ENCODE measurements at regions not wholly inside any gene's neighbourhood (a gene's known extent, or its start where the extent isn't known, plus 50 kb on each side); places are given as distances from the start of the nearest gene placed in this dataset.

DNA sequence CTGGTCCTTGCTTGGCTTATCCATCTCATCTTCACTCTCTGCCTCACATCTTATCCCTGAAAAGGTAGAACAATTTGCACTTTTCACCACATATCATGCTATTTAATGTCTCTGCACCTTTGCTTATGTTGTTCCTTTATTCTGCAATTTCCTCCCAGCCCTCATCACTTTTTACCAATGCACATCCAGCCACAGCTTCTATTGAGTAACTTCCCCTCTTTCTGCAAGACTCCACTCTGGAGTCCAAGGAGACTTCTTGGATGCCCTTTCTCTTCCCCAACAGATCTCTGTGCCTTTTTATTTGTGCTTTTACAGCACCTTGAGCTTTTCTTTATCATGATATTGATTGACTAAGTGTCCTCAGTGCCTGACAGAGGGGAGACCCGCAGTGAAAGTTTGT lies 797.1 kb downstream of the VRK1 start:
- Mint-ChIP-seq H3K27me3 (ENCODE audit: unreplicated experiment) (no peaks in the 10 kb centered on the region), H3K4me1 (ENCODE audit: unreplicated experiment) (no peaks in the 10 kb centered on the region), H3K4me3 (ENCODE audit: unreplicated experiment) (no peak overlapping the region), H3K9me3 (ENCODE audit: unreplicated experiment) (no peaks in the 10 kb centered on the region), H3K27ac (ENCODE audit: unreplicated experiment) (no peak overlapping the region), H3K36me3 (ENCODE audit: low read depth, unreplicated experiment) (no peaks in the 10 kb centered on the region)
- no peak for DNase-seq (ENCODE audit: low spot score)
- TF ChIP-seq, protein P1, sequence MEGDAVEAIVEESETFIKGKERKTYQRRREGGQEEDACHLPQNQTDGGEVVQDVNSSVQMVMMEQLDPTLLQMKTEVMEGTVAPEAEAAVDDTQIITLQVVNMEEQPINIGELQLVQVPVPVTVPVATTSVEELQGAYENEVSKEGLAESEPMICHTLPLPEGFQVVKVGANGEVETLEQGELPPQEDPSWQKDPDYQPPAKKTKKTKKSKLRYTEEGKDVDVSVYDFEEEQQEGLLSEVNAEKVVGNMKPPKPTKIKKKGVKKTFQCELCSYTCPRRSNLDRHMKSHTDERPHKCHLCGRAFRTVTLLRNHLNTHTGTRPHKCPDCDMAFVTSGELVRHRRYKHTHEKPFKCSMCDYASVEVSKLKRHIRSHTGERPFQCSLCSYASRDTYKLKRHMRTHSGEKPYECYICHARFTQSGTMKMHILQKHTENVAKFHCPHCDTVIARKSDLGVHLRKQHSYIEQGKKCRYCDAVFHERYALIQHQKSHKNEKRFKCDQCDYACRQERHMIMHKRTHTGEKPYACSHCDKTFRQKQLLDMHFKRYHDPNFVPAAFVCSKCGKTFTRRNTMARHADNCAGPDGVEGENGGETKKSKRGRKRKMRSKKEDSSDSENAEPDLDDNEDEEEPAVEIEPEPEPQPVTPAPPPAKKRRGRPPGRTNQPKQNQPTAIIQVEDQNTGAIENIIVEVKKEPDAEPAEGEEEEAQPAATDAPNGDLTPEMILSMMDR (IDR thresholded peaks at IDR 0.05; ENCODE audit: unreplicated experiment) = no peak

- DNase-seq (ENCODE audit: low spot score) = peak; percentile 26
- no peak overlapping the region for H3K27ac Mint-ChIP-seq (ENCODE audit: unreplicated experiment)
- no peaks in the 10 kb centered on the region for H3K36me3 Mint-ChIP-seq (ENCODE audit: low read depth, unreplicated experiment)
- H3K9me3 Mint-ChIP-seq (ENCODE audit: unreplicated experiment) = no peaks in the 10 kb centered on the region
- peaks cover 2% of the 10 kb centered on the region for H3K27me3 Mint-ChIP-seq (ENCODE audit: unreplicated experiment)
- TF ChIP-seq, protein P1 (IDR thresholded peaks at IDR 0.05; ENCODE audit: unreplicated experiment) = no peak
- H3K4me1 Mint-ChIP-seq (ENCODE audit: unreplicated experiment) = no peaks in the 10 kb centered on the region
- no peak overlapping the region for H3K4me3 Mint-ChIP-seq (ENCODE audit: unreplicated experiment)
Measured at GRCh38 chr14:97602438-97603117, 805.4 kb downstream of the VRK1 start.

DNA sequence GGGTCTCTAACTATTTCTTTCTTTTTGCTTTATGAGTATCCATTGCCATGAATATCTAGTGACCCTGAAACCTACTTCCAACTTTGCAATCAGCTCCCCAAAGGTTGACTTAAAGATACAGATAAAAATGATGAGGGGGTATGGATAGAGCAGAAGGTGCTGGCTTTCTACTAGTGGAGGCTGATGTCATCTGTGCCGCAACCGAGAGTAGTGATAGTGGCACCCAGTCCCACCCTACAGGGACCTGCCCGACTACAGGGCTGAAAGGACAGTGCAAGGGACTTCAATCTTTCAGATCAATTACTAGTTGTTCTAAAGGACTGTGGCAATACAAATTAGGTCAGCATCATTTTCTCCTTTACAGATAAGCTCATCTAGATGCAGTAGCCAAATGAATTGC lies 806.0 kb downstream of the VRK1 start:
- no peaks in the 10 kb centered on the region for H3K9me3 Mint-ChIP-seq (ENCODE audit: unreplicated experiment)
- no peaks in the 10 kb centered on the region for H3K36me3 Mint-ChIP-seq (ENCODE audit: low read depth, unreplicated experiment)
- H3K27ac Mint-ChIP-seq (ENCODE audit: unreplicated experiment) = no peak overlapping the region
- TF ChIP-seq, protein P1 (IDR thresholded peaks at IDR 0.05; ENCODE audit: unreplicated experiment) = no peak
- H3K4me3 Mint-ChIP-seq (ENCODE audit: unreplicated experiment) = no peak overlapping the region
- H3K27me3 Mint-ChIP-seq (ENCODE audit: unreplicated experiment) = peaks cover 2% of the 10 kb centered on the region
- H3K4me1 Mint-ChIP-seq (ENCODE audit: unreplicated experiment) = no peaks in the 10 kb centered on the region
- no peak for DNase-seq (ENCODE audit: low spot score)

- no peak for DNase-seq (ENCODE audit: low spot score)
- H3K4me1 Mint-ChIP-seq (ENCODE audit: unreplicated experiment) = no peaks in the 10 kb centered on the region
- no peaks in the 10 kb centered on the region for H3K9me3 Mint-ChIP-seq (ENCODE audit: unreplicated experiment)
- TF ChIP-seq, protein P1 (IDR thresholded peaks at IDR 0.05; ENCODE audit: unreplicated experiment) = no peak
- H3K36me3 Mint-ChIP-seq (ENCODE audit: low read depth, unreplicated experiment) = no peaks in the 10 kb centered on the region
- no peak overlapping the region for H3K4me3 Mint-ChIP-seq (ENCODE audit: unreplicated experiment)
- H3K27ac Mint-ChIP-seq (ENCODE audit: unreplicated experiment) = no peak overlapping the region
- peaks cover 2% of the 10 kb centered on the region for H3K27me3 Mint-ChIP-seq (ENCODE audit: unreplicated experiment)
Measured at GRCh38 chr14:97604731-97605130, 807.5 kb downstream of the VRK1 start.

DNA sequence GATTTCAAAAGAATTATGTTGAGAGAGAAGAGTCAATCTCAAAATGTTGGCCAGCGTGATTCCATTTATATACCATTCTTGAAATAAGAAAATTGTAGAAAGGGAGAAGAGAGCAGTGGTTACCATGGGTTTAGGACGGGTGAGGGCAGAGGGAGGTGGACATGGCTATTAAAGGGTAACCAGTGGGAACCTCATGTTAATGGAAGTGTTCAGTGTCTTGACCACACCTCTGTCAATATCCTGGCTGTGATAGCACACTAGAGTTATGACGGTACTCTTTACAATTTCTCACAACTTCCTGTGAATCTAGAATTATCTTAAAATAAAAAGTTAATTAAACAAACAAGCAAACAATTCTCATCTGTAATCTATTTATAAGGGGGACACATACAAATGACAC lies 821.2 kb downstream of the VRK1 start:
- H3K27ac Mint-ChIP-seq (ENCODE audit: unreplicated experiment) = no peak overlapping the region
- H3K9me3 Mint-ChIP-seq (ENCODE audit: unreplicated experiment) = no peaks in the 10 kb centered on the region
- H3K4me1 Mint-ChIP-seq (ENCODE audit: unreplicated experiment) = no peaks in the 10 kb centered on the region
- H3K36me3 Mint-ChIP-seq (ENCODE audit: low read depth, unreplicated experiment) = no peaks in the 10 kb centered on the region
- TF ChIP-seq, protein P1 (IDR thresholded peaks at IDR 0.05; ENCODE audit: unreplicated experiment) = no peak
- DNase-seq (ENCODE audit: low spot score) = no peak
- no peaks in the 10 kb centered on the region for H3K27me3 Mint-ChIP-seq (ENCODE audit: unreplicated experiment)
- H3K4me3 Mint-ChIP-seq (ENCODE audit: unreplicated experiment) = no peak overlapping the region
